Activated T-helper 1 cell treated with Interleukin-2 at 50 U/mL for 16 hours (primary cell): ENCODE measurements at regions not wholly inside any gene's neighbourhood (a gene's known extent, or its start where the extent isn't known, plus 50 kb on each side); places are given as distances from the start of the nearest gene placed in this dataset.

ENCODE experiments used
- DNase-seq: peaks from one replicate; pipeline ENCODE4 v3.0.0-alpha.2; 2020; ENCODE audit warnings: low read depth

GRCh38 chr16:85173981-85174751 lies 61.9 kb upstream of the CIBAR2 start:
- no peak for DNase-seq

DNA sequence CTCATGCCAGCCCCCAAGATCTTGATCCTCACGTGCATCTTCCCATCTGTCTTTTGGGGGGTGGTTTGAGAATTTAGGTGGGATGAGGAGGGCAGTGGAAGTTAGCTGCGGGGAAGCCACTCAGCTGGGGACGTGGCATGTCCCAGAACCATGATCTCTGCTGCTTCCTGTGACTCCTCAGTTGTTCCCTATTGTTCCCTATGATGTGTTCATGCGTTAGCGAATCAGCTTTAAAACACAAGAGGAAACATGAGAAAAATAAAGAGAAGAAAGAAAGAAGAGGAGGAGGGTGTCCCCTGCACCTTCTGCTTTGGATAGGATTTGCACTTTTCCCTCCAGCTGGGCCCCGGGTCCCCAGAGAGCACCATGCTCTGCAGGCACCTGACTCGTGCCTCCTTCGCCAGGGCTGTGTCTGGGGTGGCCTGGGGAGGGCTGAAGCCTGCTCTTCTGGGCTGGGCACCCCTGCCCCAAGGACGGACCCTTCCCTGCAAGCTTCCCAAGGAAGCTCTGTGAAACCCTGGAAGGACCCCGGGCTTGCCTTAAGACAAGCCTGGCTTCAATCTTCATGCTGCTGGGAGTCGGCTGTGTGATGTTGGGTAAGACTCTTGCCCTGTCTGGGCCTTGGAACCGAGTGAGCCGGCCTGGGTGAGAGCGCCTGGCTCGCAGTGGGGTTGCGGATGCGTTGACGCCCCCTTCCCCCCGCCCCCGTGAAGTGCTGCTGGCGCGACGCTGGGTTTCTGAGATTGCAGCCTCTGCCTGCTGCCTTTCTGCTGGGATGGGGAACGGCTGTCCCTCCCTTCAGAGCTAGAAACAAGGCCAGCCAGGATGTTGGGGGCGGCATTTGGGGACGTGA lies 62.8 kb upstream of the CIBAR2 start:
- no peak for DNase-seq

- no peak for DNase-seq
Measured at GRCh38 chr16:85175724-85176233, 63.5 kb upstream of the CIBAR2 start.

- DNase-seq = no peak
Measured at GRCh38 chr16:85176541-85177447, 64.5 kb upstream of the CIBAR2 start.

DNA sequence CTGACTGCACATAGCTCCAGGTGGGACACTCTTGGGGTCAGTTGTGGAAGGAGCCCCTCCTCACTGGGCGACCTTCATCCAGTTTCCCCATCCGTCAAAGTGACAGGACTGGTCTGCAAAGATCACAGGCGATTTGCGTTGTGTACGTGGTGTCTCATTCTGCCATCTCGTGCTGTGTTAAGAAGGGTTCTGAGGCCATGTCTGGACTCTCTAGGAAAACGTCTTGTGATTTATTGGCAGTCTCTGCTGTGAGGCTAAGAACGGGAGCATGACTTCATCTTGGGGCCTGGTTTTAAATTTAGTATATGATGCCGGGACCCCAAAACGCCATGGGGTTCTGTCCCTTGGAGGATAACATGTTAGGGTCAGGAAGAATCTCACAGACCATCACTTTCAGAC lies 65.2 kb upstream of the CIBAR2 start:
- DNase-seq = no peak

GRCh38 chr16:85178006-85178591 lies 65.8 kb upstream of the CIBAR2 start:
- DNase-seq = no peak

- DNase-seq = no peak
Measured at GRCh38 chr16:85178596-85178995, 66.3 kb upstream of the CIBAR2 start.

GRCh38 chr16:85179344-85180046 lies 67.2 kb upstream of the CIBAR2 start:
- DNase-seq = no peak

- DNase-seq = no peak
Measured at GRCh38 chr16:85180047-85180826, 68.0 kb upstream of the CIBAR2 start.

DNA sequence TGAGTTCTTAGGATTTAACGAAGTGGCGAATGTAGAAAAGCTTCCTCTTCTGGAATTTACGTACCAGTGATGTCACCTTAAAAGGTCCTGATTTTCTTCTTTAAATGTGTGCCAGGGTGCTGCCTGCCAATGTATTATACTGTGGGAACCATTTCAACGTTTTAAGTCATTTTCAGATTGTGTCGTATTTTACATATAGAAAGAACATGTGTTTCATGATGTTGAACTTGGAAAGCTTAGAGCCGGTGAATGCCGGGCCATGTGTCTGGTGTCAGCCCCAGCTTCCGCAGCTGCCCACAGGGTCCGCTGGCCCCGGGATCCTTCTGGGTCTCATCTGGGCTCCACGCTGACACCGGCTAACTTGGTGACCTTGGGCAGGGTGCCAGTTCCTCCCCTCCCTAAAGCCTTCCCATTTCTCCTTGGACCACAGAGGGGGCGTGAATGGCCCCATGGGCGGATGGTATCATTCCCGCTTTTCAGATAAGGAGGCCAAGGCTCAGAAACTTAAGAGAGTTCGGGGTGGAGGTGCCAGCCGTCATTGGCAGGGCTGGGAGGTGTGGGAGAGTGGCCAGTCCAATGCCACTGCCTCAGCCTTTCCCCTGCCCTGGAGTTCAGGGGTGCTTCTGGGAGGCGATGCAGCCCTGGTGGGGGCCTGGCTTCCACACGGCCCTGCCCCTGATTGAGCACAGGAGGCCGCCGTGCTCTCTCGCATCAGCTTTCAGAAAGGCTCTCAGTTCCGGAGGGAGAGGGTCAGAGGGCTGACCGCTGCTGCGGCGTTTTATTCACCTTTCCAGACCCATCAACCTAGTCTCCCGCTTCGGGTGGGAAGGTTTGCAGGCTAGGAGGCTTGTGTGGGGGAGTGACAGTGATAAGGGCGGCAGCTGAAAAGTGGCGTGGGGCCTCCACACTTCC lies 68.8 kb upstream of the CIBAR2 start:
- no peak for DNase-seq

DNA sequence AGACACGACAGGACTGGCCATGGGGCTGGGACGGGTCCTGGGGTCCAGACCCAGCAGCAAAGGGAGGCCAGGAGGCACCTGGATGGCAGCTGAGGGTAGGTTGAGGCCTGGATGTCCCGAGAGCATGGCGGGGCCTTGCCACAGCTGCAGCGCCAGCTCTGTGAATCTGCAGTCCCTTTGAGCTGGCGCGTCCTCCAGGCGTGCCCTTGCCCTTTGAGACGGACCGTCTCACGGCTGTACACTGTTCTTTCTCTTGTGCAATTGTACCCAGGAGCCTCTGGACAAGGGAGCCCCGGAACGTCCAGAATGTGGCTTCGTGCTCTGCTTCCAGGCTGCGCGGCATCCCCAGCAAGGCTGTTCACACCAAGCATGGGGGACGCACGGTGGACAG lies 69.5 kb upstream of the CIBAR2 start:
- no peak for DNase-seq

GRCh38 chr16:85182286-85182685 lies 70.0 kb upstream of the CIBAR2 start:
- DNase-seq = no peak

GRCh38 chr16:85182774-85183173 lies 70.5 kb upstream of the CIBAR2 start:
- no peak for DNase-seq

DNA sequence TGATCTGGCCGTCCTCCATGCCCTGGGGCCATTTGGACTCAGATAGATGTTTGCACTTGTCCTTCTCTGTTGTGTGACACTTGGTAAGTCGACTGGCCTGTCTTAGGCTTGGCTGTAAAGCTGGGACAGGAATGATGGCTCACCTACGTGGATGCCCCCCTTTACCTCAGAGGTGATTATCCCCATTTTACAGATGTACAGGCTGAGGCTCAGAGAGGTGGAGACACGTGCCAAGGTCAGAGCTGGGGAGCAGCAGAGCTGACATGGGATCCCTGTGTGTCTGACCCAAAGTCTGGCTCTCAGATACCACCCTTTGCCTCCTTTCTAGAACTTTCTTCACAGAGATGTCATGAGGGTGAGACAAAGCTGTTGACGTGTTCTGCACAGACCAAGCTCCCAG lies 71.3 kb upstream of the CIBAR2 start:
- no peak for DNase-seq

DNA sequence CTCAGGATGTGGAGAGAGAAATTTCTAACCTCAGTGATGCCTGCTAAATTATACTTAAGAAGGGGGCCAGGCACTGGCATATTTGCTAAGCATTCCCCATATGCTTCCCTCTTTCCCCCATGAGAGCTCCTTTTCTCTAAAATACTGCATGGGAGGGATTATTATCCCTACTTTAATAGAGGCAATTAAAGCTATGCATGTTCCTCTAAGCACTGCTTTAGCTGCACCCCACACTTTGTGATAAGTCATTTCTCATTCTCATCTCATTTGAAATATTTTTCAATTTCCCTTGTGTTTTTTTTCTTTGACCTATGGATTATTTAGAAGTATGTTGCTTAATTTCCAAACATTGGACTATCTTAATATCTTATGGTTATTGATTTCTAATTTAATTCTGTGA lies 72.1 kb upstream of the CIBAR2 start:
- no peak for DNase-seq

DNA sequence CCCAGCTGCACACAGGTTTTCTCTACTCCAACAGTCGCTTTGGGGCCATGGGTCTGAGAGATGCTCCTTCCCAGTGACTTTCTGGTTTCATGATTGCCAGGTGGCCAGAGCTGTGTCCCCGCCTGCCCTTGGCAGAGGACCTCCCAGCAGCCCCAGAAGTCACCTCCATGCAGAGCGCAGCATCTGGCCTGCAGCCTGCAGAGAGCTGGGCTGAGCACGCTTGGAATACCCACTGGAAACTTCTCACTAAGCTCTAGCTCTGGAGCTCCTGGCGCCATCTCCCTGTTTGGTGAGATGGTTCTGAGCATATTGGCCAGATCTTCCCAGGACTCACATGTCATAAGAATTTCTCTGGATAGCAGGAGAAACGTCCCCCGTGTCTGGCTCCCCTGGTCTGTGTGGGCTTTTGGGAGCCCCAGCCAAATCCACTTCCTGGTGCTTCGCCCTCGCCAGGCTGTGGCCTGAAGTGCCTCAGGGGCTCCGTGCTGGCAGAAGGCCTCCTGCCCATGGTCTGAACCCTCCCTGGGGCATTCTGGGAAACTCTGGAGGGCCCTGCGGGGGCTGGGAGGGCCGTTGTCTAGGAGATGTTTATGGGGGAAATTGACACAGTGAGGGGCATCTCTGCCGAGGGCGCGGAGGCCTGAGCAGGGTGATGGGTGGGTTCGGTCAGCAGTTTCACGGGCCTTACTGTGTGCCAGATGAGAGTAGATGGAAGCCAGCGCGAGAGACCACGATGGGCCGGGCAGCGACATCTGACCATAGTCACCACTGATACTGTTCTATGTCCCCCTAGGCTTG lies 73.2 kb upstream of the CIBAR2 start:
- DNase-seq = no peak

DNA sequence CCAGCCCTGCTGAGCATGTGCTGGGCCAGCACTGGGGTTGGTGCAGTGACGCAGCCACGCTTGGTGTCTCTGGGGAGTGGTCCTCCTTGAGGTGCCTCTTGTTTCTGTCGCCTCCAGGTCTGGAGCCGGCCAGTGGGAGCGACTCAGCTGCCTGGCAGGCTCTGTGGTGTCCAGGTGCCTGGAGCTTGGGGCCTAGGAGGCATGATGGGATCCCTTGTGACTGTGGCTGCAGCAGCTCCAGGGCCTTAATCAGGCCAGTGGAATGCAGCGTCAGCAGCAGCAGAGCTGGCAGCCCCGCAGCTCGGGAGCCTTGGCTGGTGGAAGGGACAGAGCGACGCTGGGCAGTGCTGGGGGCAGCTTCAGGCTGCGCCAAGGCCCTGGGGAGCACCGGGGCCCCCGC lies 74.7 kb upstream of the CIBAR2 start:
- DNase-seq = no peak

DNA sequence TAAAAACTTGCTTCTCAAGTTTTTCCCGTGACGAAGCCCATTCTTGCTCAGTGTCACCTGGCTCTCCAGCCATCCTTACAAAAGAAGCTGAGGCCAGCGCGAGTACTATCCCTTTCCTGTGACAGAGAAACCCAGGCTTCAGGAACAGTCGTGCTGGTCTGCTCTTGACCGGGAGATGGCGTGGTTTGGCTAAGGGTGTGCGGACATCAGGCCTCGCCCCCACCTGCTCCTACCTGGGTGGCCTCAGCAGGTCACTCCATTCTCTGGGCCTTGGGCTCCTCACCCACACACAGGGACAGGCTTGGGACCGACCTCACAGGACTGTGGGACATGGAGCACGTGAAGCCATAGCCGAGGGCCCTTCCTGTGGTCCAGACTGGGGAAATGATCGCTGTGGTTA lies 75.2 kb upstream of the CIBAR2 start:
- DNase-seq = no peak
